GM12891 (cell line): ENCODE measurements at regions not wholly inside any gene's neighbourhood (a gene's known extent, or its start where the extent isn't known, plus 50 kb on each side); places are given as distances from the start of the nearest gene placed in this dataset.

Experiments used
- POLR2A ChIP-seq: IDR thresholded peaks from 2 replicates; pipeline ENCODE4 v1.6.1; 2011; ENCODE audit warnings: low read depth, low read length, control low read depth
- POLR2AphosphoS5 ChIP-seq: IDR thresholded peaks from 2 replicates; pipeline ENCODE4 v1.6.1; 2011; ENCODE audit warnings: low read depth, low read length, control low read depth
- SPI1 ChIP-seq: IDR thresholded peaks from 2 replicates; pipeline ENCODE4 v1.6.1; 2011; ENCODE audit warnings: low read depth, low read length, control low read depth
- TAF1 ChIP-seq: IDR thresholded peaks from 2 replicates; pipeline ENCODE4 v1.6.1; 2011; ENCODE audit warnings: low read depth, low read length, control low read depth

DNA sequence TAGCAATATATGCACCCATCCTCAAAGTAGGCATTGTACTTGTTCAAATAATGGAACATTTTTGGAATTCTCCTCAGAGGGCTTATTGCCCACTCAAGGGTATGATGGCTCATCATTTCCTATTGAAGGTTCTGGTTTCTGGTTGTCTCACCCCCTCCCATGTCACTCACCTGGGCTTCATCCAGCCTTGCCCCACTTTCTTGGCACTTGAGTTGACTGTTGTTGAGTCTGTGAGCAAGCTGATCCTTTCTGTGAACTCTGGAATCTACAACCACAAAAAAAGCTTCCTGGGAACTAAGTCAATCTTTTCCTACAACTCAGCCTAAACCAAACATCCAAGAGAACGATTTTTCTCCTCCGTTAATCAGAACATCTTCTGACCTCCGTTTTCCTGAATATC is 73.9 kb upstream of the ANKH start:
- TF ChIP-seq POLR2A (no peak), POLR2AphosphoS5 (no peak), TAF1 (no peak), SPI1 (no peak)
